ENCODE measurements at regions not wholly inside any gene's neighbourhood (a gene's known extent, or its start where the extent isn't known, plus 50 kb on each side); places are given as distances from the start of the nearest gene placed in this dataset.
"Not testable (repeated sequence)": the region's sequence is repeated elsewhere in the genome, so short reads cannot be mapped to it uniquely, and the experiment has no call there.

- not testable (repeated sequence) for DNase-seq (ENCODE audit: low read depth)
These were observed 435.8 kb downstream of the SHISA9 start for GRCh38 chr16:13336907-13337881.

DNA sequence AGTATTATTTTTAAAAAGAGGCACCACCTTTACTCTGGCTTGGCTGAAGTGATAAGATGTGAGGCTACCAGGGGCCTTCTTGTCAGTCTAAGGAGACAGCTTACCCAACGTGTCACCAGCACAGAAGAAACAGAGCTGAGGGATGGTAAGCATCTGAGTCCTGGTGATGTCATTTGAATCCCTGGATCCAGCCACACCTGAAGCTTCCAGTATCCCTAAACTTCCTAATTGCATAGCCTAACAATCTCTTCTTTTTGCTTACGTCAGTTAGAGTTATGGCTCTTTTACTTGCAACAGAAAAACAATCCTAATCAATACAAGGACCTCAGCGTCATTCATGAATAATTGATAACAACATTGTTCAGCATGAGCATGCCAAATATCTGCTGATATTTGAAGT is 436.6 kb downstream of the SHISA9 start:
- DNase-seq (ENCODE audit: low read depth), result no peak

- no peak for DNase-seq (ENCODE audit: low read depth)
These were observed 441.3 kb downstream of the SHISA9 start for GRCh38 chr16:13342675-13343074.

DNA sequence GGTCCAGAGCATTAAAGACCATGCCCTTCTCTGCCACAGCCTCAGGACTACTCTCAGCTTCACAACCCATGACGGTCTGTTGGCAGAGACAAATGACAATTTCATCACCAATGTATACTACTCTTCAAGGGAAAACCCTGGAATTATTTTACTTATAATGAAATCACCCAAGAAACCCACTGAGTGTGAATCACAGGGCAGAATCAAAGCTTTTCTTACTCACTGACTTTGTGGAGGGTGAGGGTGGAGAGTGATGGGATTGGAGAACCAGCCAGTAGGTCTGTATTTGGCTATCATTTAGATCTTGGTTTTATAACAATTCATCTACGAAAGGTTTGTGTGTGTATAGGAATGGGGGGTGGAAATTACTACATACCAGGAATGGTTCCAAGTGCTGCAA is 442.6 kb downstream of the SHISA9 start:
- DNase-seq (ENCODE audit: low read depth), result no peak

GRCh38 chr16:13348416-13348815 is 447.0 kb downstream of the SHISA9 start:
- DNase-seq (ENCODE audit: low read depth), result no peak

GRCh38 chr16:13350000-13350399 is 448.6 kb downstream of the SHISA9 start:
- no peak for DNase-seq (ENCODE audit: low read depth)

DNA sequence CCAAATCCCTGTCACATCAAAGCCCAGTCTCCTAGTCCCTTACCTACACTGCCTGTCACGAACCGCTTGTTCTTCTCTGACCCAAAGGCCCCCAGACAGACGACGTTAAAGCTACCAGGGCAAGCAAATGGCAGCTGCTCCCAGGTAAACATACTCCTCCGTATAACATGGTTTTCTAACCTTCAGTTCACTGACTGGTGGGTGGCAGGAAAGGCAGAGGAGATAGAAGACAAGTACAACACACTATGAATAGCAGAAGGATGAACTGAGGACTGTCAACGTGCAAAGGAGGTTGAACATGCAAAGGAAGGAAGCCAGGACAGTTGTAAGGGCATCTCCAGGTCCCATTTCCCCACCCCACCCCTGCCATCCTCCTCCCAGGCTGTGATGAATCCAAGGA is 449.8 kb downstream of the SHISA9 start:
- no peak for DNase-seq (ENCODE audit: low read depth)

DNA sequence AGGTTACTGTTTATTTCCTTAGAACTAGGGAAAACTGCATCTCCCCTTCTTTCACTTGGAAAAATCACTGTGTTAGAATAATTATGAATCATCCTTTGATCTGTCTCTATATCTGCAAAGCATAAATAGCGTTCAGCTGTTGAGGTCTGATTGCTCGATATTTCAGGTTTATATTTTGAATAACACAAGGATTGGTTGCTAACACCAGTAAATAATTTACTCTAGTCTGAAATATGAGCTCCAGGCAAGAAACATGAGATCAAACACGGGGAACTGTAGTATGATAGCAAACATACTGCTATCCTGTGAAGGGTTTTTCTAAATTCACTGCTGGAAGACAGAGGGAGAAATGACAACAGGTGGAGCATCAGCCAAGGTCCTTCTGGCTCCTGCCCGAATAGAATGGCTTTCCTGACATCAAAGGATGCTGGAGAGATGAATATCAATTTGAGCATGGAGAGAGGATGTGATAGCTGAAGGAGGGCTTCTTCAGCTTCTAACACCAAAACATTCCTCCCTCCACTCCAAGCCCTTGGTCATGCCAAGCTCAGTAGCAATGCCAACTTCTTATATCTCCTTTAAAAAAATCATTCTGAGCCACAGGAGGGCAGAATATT is 450.3 kb downstream of the SHISA9 start:
- DNase-seq (ENCODE audit: low read depth), result no peak

GRCh38 chr16:13352796-13353195 is 451.4 kb downstream of the SHISA9 start:
- DNase-seq (ENCODE audit: low read depth), result not testable (repeated sequence)

- not testable (repeated sequence) for DNase-seq (ENCODE audit: low read depth)
These were observed 456.4 kb downstream of the SHISA9 start for GRCh38 chr16:13357842-13358241.

DNA sequence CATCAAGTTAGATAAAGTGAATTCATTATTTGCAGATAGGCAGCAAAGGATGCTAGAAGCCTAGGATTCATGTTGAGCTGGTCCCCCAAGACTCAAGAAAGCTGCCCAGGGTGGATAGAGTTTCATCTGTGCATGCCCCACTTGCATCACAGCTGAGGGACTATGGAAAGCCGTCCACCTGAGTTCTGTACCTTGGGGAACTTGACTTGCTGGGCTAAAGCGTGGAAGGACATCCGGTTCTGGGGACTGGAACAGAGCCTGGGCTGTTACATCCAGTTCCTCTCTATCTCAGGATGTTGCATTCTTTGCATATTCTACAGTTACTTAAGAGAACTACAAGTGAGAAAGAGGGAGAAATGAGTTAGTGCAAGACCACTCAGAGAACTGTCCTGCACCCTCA is 458.4 kb downstream of the SHISA9 start:
- DNase-seq (ENCODE audit: low read depth), result no peak

- DNase-seq (ENCODE audit: low read depth), result no peak
These were observed 471.0 kb downstream of the SHISA9 start for GRCh38 chr16:13372421-13372820.

DNA sequence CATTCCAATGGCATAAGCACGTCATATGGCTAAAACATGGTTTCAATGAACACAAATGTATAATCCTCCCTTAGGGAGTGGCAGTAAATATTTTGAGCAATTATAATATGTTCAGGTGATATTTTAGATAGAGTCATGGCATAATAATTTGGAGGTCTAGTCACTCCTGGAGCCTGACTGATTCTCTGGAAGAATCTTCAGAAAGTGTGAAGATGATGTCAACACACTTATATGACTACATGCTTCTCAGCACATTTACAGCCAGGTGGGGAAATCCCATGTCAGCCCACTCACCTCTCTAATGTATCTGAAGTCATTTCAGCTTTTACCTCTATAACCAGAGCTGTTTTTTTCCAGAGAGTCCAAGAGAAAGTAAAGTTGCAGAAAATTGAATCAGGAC is 474.8 kb downstream of the SHISA9 start:
- DNase-seq (ENCODE audit: low read depth), result no peak

GRCh38 chr16:13377143-13377542 is 475.7 kb downstream of the SHISA9 start:
- DNase-seq (ENCODE audit: low read depth), result no peak

DNA sequence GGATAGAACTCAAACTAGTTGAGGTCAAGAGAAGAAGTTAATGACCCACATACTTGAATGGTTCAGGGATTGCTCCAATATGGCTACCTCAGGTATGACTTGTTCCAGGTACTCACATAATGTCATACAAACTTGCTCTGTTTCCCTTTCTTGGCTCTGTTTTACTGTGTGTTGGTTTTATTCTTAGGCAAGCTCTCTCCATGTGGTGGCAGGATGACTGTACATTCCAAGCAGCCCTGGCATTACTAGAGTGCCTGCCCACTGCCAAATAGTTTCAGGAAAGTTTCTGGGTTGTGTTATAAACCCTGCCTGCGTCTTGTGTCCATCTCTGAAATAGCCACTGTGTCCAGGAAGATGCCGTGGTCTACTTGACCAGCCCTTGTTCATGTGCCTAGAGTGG is 476.8 kb downstream of the SHISA9 start:
- DNase-seq (ENCODE audit: low read depth), result no peak

GRCh38 chr16:13379266-13379665 is 477.9 kb downstream of the SHISA9 start:
- DNase-seq (ENCODE audit: low read depth), result no peak

GRCh38 chr16:13385156-13386040 is 484.0 kb downstream of the SHISA9 start:
- DNase-seq (ENCODE audit: low read depth), result not testable (repeated sequence)

GRCh38 chr16:13390093-13390985 is 488.9 kb downstream of the SHISA9 start:
- DNase-seq (ENCODE audit: low read depth), result no peak

GRCh38 chr16:13390986-13391305 is 489.5 kb downstream of the SHISA9 start:
- DNase-seq (ENCODE audit: low read depth), result no peak

GRCh38 chr16:13391337-13391736 is 489.9 kb downstream of the SHISA9 start:
- DNase-seq (ENCODE audit: low read depth), result no peak

DNA sequence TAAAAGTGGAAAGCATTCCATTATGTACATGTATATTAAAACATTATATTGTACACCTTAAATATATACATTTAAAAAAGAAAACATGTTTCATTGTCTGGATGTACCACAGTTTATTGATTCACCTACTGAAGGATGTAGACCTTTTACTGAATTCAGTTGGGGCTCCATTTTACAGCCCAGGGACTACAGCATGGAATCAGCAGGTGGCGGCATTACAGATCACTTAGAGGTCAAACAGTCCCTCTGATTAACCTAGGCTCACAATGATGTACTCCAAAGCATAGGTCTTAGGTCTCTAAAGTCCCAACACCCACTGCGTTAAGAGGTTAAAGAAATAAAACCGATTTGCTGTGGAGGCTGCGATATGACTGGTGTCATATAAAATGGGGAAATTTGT is 490.9 kb downstream of the SHISA9 start:
- DNase-seq (ENCODE audit: low read depth), result no peak

GRCh38 chr16:13393816-13394215 is 492.4 kb downstream of the SHISA9 start:
- DNase-seq (ENCODE audit: low read depth), result no peak

Data from non-pigmented ciliary epithelial cell (primary cell).